Activated B cell treated with CpG ODN at 0.5 μM for 24 hours (primary cell): ENCODE measurements at regions not wholly inside any gene's neighbourhood (a gene's known extent, or its start where the extent isn't known, plus 50 kb on each side); places are given as distances from the start of the nearest gene placed in this dataset.

Source experiments
- ATAC-seq: fragments of 200-7000 bp; cut with Tn5 transposase; one replicate; pipeline ENCODE4 v1.10.0; 2021; ENCODE audit warnings: low read depth, mild to moderate bottlenecking, moderate library complexity
- CTCF ChIA-PET: fragments of 350-600 bp; sonication (Branson Sonifier 250); formaldehyde crosslinking; loops from one replicate; lab custom pipeline; 2021; ENCODE audit warnings: antibody characterized with exemption; lab: Charles Lee
- POLR2A ChIA-PET: fragments of 350-600 bp; sonication (Branson Sonifier 250); formaldehyde crosslinking; loops from one replicate; lab custom pipeline; 2021; ENCODE audit warnings: antibody characterized with exemption; lab: Charles Lee
- DNase-seq: peaks from one replicate; pipeline ENCODE4 v3.0.0; 2022
- H3K27ac Mint-ChIP-seq: one replicate; pipeline ENCODE4 v1.8.0; 2020; ENCODE audit warnings: mixed read lengths
- H3K27me3 Mint-ChIP-seq: one replicate; pipeline ENCODE4 v1.8.0; 2021; ENCODE audit warnings: mixed read lengths
- H3K36me3 Mint-ChIP-seq: one replicate; pipeline ENCODE4 v1.8.0; 2021; ENCODE audit warnings: low read depth, mixed read lengths
- H3K4me1 Mint-ChIP-seq: one replicate; pipeline ENCODE4 v1.8.0; 2021; ENCODE audit warnings: mixed read lengths
- H3K4me3 Mint-ChIP-seq: one replicate; pipeline ENCODE4 v1.8.0; 2020; ENCODE audit warnings: mild to moderate bottlenecking, mixed read lengths
- H3K9me3 Mint-ChIP-seq: one replicate; pipeline ENCODE4 v1.8.0; 2020; ENCODE audit warnings: mixed read lengths
- CTCF ChIP-seq: fragments of 200-600 bp; IDR thresholded peaks from one replicate; pipeline ENCODE4 v1.8.0; 2022; ENCODE audit warnings: antibody characterized with exemption, mild to moderate bottlenecking
- intact Hi-C: fragments of 100-400 bp; cut with micrococcal nuclease; formaldehyde crosslinking; loops from one replicate; pipeline ENCODE4 v1.15.1; 2024

GRCh38 chr5:9971301-9971700 lies 278.4 kb downstream of the ATPSCKMT start:
- no peak for DNase-seq
- Mint-ChIP-seq H3K4me1 (no peaks in the 10 kb centered on the region), H3K36me3 (no peaks in the 10 kb centered on the region), H3K9me3 (peaks cover 9% of the 10 kb centered on the region), H3K27ac (no peak overlapping the region), H3K4me3 (no peak overlapping the region), H3K27me3 (no peaks in the 10 kb centered on the region)
- ChIA-PET CTCF (no interaction called here), POLR2A (no interaction called here)
- intact Hi-C loops: no loop called here
- ATAC-seq: no peak
- no peak for TF ChIP-seq CTCF

GRCh38 chr5:9958914-9959313 lies 290.8 kb downstream of the ATPSCKMT start:
- H3K27me3 Mint-ChIP-seq: no peaks in the 10 kb centered on the region
- intact Hi-C loops: no loop called here
- no peak overlapping the region for H3K4me3 Mint-ChIP-seq
- CTCF ChIA-PET: no interaction called here
- DNase-seq (no peak), ATAC-seq (no peak)
- H3K36me3 Mint-ChIP-seq: no peaks in the 10 kb centered on the region
- no peaks in the 10 kb centered on the region for H3K4me1 Mint-ChIP-seq
- H3K27ac Mint-ChIP-seq: no peak overlapping the region
- no peak for TF ChIP-seq CTCF
- no peaks in the 10 kb centered on the region for H3K9me3 Mint-ChIP-seq
- POLR2A ChIA-PET: no interaction called here

- ChIA-PET CTCF (no interaction called here), POLR2A (no interaction called here)
- intact Hi-C loops: no loop called here
- Mint-ChIP-seq H3K27me3 (no peaks in the 10 kb centered on the region), H3K4me1 (no peaks in the 10 kb centered on the region), H3K27ac (no peak overlapping the region), H3K9me3 (no peaks in the 10 kb centered on the region), H3K36me3 (no peaks in the 10 kb centered on the region), H3K4me3 (no peak overlapping the region)
- no peak for ATAC-seq
- TF ChIP-seq CTCF: no peak
- DNase-seq: no peak
Measured at GRCh38 chr5:9957214-9957613, 292.5 kb downstream of the ATPSCKMT start.

- no peaks in the 10 kb centered on the region for H3K27me3 Mint-ChIP-seq
- DNase-seq: no peak
- no peaks in the 10 kb centered on the region for H3K9me3 Mint-ChIP-seq
- no peak overlapping the region for H3K27ac Mint-ChIP-seq
- no peaks in the 10 kb centered on the region for H3K36me3 Mint-ChIP-seq
- no peak overlapping the region for H3K4me3 Mint-ChIP-seq
- ChIA-PET CTCF (no interaction called here), POLR2A (no interaction called here)
- no peaks in the 10 kb centered on the region for H3K4me1 Mint-ChIP-seq
- TF ChIP-seq CTCF: no peak
- intact Hi-C loops: no loop called here
- ATAC-seq: no peak
Measured at GRCh38 chr5:9956725-9957124, 293.0 kb downstream of the ATPSCKMT start.

GRCh38 chr5:9955586-9955985 lies 294.1 kb downstream of the ATPSCKMT start:
- Mint-ChIP-seq H3K4me3 (no peak overlapping the region), H3K27ac (no peak overlapping the region), H3K27me3 (no peaks in the 10 kb centered on the region), H3K9me3 (no peaks in the 10 kb centered on the region), H3K4me1 (no peaks in the 10 kb centered on the region), H3K36me3 (no peaks in the 10 kb centered on the region)
- ATAC-seq (no peak), DNase-seq (no peak)
- no peak for TF ChIP-seq CTCF
- intact Hi-C loops: no loop called here
- POLR2A ChIA-PET: no interaction called here
- CTCF ChIA-PET: no interaction called here
